Stimulated activated CD4-positive, alpha-beta T cell treated with anti-CD3 and anti-CD28 coated beads, Interleukin-4, amount 100 ng/mL, for 4 hours (primary cell): ENCODE measurements at regions not wholly inside any gene's neighbourhood (a gene's known extent, or its start where the extent isn't known, plus 50 kb on each side); places are given as distances from the start of the nearest gene placed in this dataset.

Experiments
- DNase-seq, 2 experiments: peaks; one replicate each; pipeline ENCODE4 v3.0.0-alpha.2; 2020

- no peak for DNase-seq
Observed at GRCh38 chr5:77157732-77158532, 52.5 kb upstream of the PDE8B start.

DNA sequence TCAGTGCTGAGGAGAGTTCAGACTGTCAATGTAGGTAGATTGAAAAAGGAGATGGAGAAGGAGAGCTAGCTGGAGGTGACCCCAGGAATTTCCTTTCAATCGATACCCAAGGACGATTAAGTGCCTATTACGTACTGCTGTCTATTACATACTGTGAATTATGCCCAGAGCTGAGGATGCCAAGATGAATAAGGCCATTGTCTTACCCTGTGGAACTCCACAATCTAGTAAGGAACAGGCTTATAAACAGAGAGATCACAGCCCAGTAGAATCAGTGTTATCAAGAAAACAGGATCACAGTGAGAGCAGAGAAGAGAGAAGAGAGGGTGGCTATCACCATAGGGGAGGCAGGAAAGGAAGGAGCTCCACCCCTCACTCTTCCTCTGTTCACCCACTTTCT, 54.1 kb upstream of the PDE8B start:
- no peak for DNase-seq

GRCh38 chr5:77155179-77155785, 55.2 kb upstream of the PDE8B start:
- DNase-seq = peak in 1 of 2 experiments; percentile 31

- no peak for DNase-seq
Observed at GRCh38 chr5:77152441-77152840, 58.0 kb upstream of the PDE8B start.

DNA sequence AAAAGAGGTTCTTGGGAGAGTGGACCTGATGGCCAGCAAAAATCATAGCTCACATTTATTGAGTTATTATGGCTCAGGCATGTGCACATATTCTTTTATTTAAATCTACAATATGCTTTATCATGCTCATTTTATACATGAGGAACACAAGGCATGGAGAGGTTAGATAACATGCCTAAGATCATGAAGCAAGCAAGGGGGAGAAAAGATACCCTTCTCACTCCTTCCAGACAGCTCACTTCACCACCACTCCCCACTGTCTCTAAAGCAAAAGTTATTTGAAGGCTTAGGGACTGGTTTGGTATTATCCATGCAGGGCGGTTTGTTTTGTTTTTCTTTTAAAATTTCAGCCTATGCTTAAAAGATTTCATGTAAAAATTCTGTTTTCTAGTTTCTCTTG, 59.0 kb upstream of the PDE8B start:
- DNase-seq = no peak

GRCh38 chr5:77146896-77147295, 59.8 kb upstream of the ZBED3 start:
- DNase-seq = no peak

DNA sequence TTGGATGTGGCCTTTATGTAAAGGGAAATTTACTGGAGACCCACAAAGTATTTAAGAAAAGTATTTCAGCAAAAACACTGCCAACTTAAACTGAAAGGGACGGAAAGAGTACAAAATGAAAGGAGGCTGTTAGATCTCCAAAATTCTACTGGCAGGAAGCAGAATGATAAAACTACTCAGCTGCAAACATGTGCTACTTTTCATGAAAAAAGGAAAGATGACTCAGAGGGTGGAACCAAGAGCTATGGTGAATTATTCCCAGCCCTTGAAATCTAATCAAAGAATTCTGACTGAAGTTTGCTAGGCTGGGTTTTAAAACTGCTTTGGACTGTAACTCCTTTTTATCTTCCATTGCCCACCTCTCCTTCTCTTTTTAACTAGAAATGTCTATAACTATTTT, 58.6 kb upstream of the ZBED3 start:
- DNase-seq = no peak

DNA sequence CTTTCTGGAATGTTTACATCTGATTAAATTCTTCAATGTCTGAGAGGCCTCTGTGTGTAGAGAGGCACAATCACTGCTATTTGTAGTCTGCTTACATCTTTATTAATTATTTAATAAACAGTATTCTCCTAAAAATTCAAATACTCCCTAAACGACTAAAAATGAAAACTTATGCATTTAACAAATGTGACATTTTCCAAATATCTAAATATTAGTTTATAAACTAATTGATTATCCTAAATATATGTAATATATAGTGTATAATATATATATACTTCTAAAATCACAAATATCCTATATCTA, 57.7 kb upstream of the ZBED3 start:
- no peak for DNase-seq

DNA sequence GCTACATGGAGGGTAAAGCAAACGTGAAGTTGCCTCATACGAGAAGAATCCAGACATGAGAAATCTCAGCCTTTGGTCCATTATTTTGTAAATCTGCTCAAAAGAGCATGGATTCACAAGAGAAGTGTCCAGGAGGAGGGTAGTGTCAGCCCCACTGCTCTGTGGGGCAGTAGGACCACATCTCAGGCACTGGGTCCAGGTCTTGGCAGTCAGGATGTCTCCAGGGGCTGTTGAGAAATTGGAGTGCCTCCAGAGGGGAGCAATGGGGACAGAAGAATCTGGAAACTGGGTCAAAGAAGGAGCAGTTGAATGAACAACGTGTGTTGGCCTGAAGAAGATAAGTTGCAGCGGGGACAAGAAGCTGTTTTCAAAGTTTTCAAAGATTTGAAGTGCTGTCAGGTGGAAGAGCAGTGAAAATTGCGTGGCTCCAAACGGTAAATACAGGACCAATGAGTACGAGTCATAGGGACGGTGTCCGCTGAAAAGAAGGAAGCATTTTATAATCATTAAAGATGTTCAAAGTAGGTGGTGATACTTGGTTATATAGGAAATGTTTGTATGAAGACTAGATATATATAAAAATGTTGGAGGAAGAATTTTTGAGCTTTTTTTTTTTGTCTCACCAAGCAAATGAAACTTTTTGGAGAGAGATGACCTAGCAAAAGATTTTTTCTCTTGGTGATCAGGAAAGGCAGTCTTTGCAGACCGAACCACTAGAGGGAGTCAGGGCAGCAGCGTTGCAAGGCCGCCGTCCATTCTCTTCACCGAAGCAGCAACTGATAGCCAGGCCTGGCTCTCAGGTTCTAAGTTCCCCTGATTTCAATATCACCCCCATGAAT, 57.1 kb upstream of the ZBED3 start:
- DNase-seq = peak; percentile 43 to 45

GRCh38 chr5:77140350-77140749, 53.3 kb upstream of the ZBED3 start:
- no peak for DNase-seq

GRCh38 chr5:77139001-77139400, 51.9 kb upstream of the ZBED3 start:
- DNase-seq = no peak
